Loucy (cell line): ENCODE measurements at regions not wholly inside any gene's neighbourhood (a gene's known extent, or its start where the extent isn't known, plus 50 kb on each side); places are given as distances from the start of the nearest gene placed in this dataset.

Experiments
- H2AFZ ChIP-seq: fragments of 200-600 bp; sonication (generic); 2 replicates; pipeline ENCODE4 v1.6.0; 2016; ENCODE audit warnings: antibody characterized with exemption, mild to moderate bottlenecking, low read length, moderate library complexity
- H3F3A ChIP-seq: fragments of 200-600 bp; 2 replicates; pipeline ENCODE4 v1.6.0; 2016; ENCODE audit warnings: antibody characterized with exemption, low read depth, mild to moderate bottlenecking
- H3K27me3 ChIP-seq: fragments of 200-600 bp; sonication (generic); 2 replicates; pipeline ENCODE4 v1.6.1; 2014; ENCODE audit warnings: low read length, mild to moderate bottlenecking; ENCODE audit not compliant: insufficient read depth, poor library complexity, severe bottlenecking
- H3K36me3 ChIP-seq: fragments of 200-600 bp; sonication (generic); 2 replicates; pipeline ENCODE4 v1.6.1; 2016; ENCODE audit warnings: low read length; ENCODE audit not compliant: insufficient read depth
- H3K4me1 ChIP-seq: fragments of 200-600 bp; sonication (generic); 2 replicates; pipeline ENCODE4 v1.5.1; 2014; ENCODE audit warnings: low read length, mild to moderate bottlenecking; ENCODE audit not compliant: insufficient read depth, poor library complexity, severe bottlenecking
- H3K4me2 ChIP-seq: fragments of 200-600 bp; sonication (generic); 2 replicates; pipeline ENCODE4 v1.6.0; 2014; ENCODE audit warnings: antibody characterized with exemption, low read length, low read depth, mild to moderate bottlenecking; ENCODE audit not compliant: poor library complexity, severe bottlenecking
- H3K4me3 ChIP-seq: fragments of 200-600 bp; sonication (generic); 2 replicates; pipeline ENCODE4 v1.5.1; 2014; ENCODE audit warnings: low read length, mild to moderate bottlenecking, mixed read lengths; ENCODE audit not compliant: poor library complexity, severe bottlenecking
- H3K79me2 ChIP-seq: fragments of 200-600 bp; sonication (generic); 2 replicates; pipeline ENCODE4 v1.6.1; 2014; ENCODE audit warnings: low read length; ENCODE audit not compliant: insufficient read depth
- H3K9ac ChIP-seq: fragments of 200-600 bp; sonication (generic); 2 replicates; pipeline ENCODE4 v1.6.0; 2014; ENCODE audit warnings: mild to moderate bottlenecking, low read depth, low read length, moderate library complexity; ENCODE audit not compliant: poor library complexity, severe bottlenecking
- H3K9me2 ChIP-seq: fragments of 200-600 bp; sonication (generic); replicated peaks from 2 replicates; pipeline ENCODE4 v1.6.1; 2016; ENCODE audit warnings: low read depth, low read length, mixed read lengths
- H3K9me3 ChIP-seq: fragments of 200-600 bp; sonication (generic); 2 replicates; pipeline ENCODE4 v1.6.1; 2014; ENCODE audit warnings: mild to moderate bottlenecking, antibody characterized with exemption, low read length, low read depth; ENCODE audit not compliant: insufficient read depth
- H4K20me1 ChIP-seq: fragments of 200-600 bp; sonication (generic); 2 replicates; pipeline ENCODE4 v1.6.0; 2014; ENCODE audit warnings: antibody characterized with exemption, low read length, mild to moderate bottlenecking; ENCODE audit not compliant: insufficient read depth, poor library complexity, severe bottlenecking
- CTCF ChIP-seq: fragments of 200-600 bp; sonication (generic); conservative IDR thresholded peaks from 2 replicates; pipeline ENCODE4 v1.5.1; 2014; ENCODE audit warnings: mild to moderate bottlenecking, antibody characterized with exemption, low read length
- EZH2phosphoT487 ChIP-seq: fragments of 200-600 bp; IDR thresholded peaks from 2 replicates; pipeline ENCODE4 v1.6.1; 2018; ENCODE audit warnings: antibody characterized with exemption, mild to moderate bottlenecking, moderate library complexity, borderline replicate concordance

DNA sequence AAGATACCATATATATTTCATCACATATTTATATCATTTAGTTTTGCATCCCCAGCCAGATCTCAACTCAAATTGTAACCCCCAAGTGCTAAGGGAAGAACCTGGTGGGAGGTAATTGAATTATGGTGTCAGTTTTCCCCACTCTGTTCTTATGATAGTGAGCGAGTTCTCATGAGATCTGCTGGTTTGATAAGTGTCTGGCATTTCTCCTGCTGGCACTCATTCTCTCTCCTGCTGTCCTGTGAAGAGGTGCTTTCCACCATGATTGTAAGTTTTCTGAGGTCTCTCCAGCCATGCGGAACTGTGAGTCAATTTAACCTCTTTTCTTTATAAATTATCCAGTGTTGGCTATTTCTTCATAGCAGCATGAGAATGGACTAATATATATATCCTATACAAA lies 462.5 kb upstream of the SLITRK5 start:
- no peak for TF ChIP-seq CTCF
- no peak for TF ChIP-seq EZH2phosphoT487
- no peak overlapping the region for H2AFZ ChIP-seq
- H3K4me3 ChIP-seq, result no peak overlapping the region
- no peaks in the 10 kb centered on the region for H3K4me1 ChIP-seq
- H3K9me2 ChIP-seq, result no peaks in the 10 kb centered on the region
- H3K27me3 ChIP-seq, result no peaks in the 10 kb centered on the region
- no peaks in the 10 kb centered on the region for H3K36me3 ChIP-seq
- no peaks in the 10 kb centered on the region for H3K9me3 ChIP-seq
- H3K4me2 ChIP-seq, result no peak overlapping the region
- H3K9ac ChIP-seq, result no peak overlapping the region
- H3F3A ChIP-seq, result no peaks in the 10 kb centered on the region
- H4K20me1 ChIP-seq, result no peaks in the 10 kb centered on the region
- H3K79me2 ChIP-seq, result no peaks in the 10 kb centered on the region

DNA sequence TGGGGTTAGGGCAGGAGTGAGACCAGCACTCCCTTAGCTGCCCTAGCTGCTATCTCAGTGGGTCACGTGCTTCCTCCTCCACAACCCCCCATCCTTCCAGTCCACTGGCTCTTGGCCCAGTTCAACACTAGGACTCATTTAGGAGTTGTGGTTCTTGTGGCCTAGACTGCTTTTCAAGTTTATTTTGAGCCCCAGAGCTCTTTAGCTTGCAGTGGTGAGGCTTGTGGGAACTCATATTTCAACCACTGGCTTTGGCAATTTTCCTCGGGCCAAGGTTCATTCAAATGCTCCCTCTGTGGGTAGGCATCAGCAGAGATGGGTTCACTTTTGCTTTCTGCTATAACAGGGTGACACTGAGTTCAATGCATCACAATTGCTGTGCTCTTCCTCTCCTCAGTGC lies 436.2 kb upstream of the SLITRK5 start:
- no peaks in the 10 kb centered on the region for H3K9me2 ChIP-seq
- no peaks in the 10 kb centered on the region for H4K20me1 ChIP-seq
- no peak for TF ChIP-seq EZH2phosphoT487
- TF ChIP-seq CTCF, result no peak
- H3K79me2 ChIP-seq, result no peaks in the 10 kb centered on the region
- H3K4me2 ChIP-seq, result no peak overlapping the region
- no peaks in the 10 kb centered on the region for H3K4me1 ChIP-seq
- H3K9ac ChIP-seq, result no peak overlapping the region
- no peaks in the 10 kb centered on the region for H3K9me3 ChIP-seq
- no peaks in the 10 kb centered on the region for H3K27me3 ChIP-seq
- no peak overlapping the region for H3K4me3 ChIP-seq
- no peaks in the 10 kb centered on the region for H3K36me3 ChIP-seq
- no peaks in the 10 kb centered on the region for H3F3A ChIP-seq
- no peak overlapping the region for H2AFZ ChIP-seq

GRCh38 chr13:87235621-87236020 lies 435.6 kb upstream of the SLITRK5 start:
- H2AFZ ChIP-seq, result no peak overlapping the region
- H3F3A ChIP-seq, result no peaks in the 10 kb centered on the region
- H3K4me1 ChIP-seq, result no peaks in the 10 kb centered on the region
- H4K20me1 ChIP-seq, result no peaks in the 10 kb centered on the region
- H3K4me2 ChIP-seq, result no peak overlapping the region
- no peak overlapping the region for H3K9ac ChIP-seq
- no peak overlapping the region for H3K4me3 ChIP-seq
- TF ChIP-seq CTCF (no peak), EZH2phosphoT487 (no peak)
- H3K27me3 ChIP-seq, result no peaks in the 10 kb centered on the region
- no peaks in the 10 kb centered on the region for H3K36me3 ChIP-seq
- no peaks in the 10 kb centered on the region for H3K9me3 ChIP-seq
- no peaks in the 10 kb centered on the region for H3K9me2 ChIP-seq
- H3K79me2 ChIP-seq, result no peaks in the 10 kb centered on the region
